Dedifferentiated amniotic fluid mesenchymal stem cell (primary cell): ENCODE measurements at regions not wholly inside any gene's neighbourhood (a gene's known extent, or its start where the extent isn't known, plus 50 kb on each side); places are given as distances from the start of the nearest gene placed in this dataset.
"Not testable (repeated sequence)": the region's sequence is repeated elsewhere in the genome, so short reads cannot be mapped to it uniquely, and the experiment has no call there.

Experiments
- DNase-seq: peaks from one replicate; pipeline ENCODE4 v3.0.0-alpha.2; 2016; ENCODE audit errors: extremely low spot score

- DNase-seq: no peak
Measured at GRCh38 chr4:59704616-59705015, 1495.5 kb upstream of the ADGRL3 start.

- DNase-seq: no peak
Measured at GRCh38 chr4:59712470-59712869, 1487.7 kb upstream of the ADGRL3 start.

GRCh38 chr4:59724286-59724685, 1475.8 kb upstream of the ADGRL3 start:
- DNase-seq: not testable (repeated sequence)

- DNase-seq: no peak
Measured at GRCh38 chr4:59727745-59728144, 1472.4 kb upstream of the ADGRL3 start.

GRCh38 chr4:59728496-59728895, 1471.6 kb upstream of the ADGRL3 start:
- no peak for DNase-seq

GRCh38 chr4:59729321-59729720, 1470.8 kb upstream of the ADGRL3 start:
- no peak for DNase-seq

GRCh38 chr4:59748433-59748832, 1451.7 kb upstream of the ADGRL3 start:
- no peak for DNase-seq

GRCh38 chr4:59759082-59759825, 1440.9 kb upstream of the ADGRL3 start:
- no peak for DNase-seq

GRCh38 chr4:59762344-59762743, 1437.8 kb upstream of the ADGRL3 start:
- DNase-seq: no peak

- no peak for DNase-seq
Measured at GRCh38 chr4:59770601-59771264, 1429.4 kb upstream of the ADGRL3 start.

GRCh38 chr4:59772641-59773139, 1427.4 kb upstream of the ADGRL3 start:
- no peak for DNase-seq

- not testable (repeated sequence) for DNase-seq
Measured at GRCh38 chr4:59780271-59780670, 1419.9 kb upstream of the ADGRL3 start.

GRCh38 chr4:59805176-59805575, 1395.0 kb upstream of the ADGRL3 start:
- no peak for DNase-seq

- DNase-seq: no peak
Measured at GRCh38 chr4:59814402-59815010, 1385.6 kb upstream of the ADGRL3 start.

- no peak for DNase-seq
Measured at GRCh38 chr4:59818656-59819055, 1381.5 kb upstream of the ADGRL3 start.

- no peak for DNase-seq
Measured at GRCh38 chr4:59823311-59823710, 1376.8 kb upstream of the ADGRL3 start.

GRCh38 chr4:59825104-59825503, 1375.0 kb upstream of the ADGRL3 start:
- DNase-seq: no peak

GRCh38 chr4:59831746-59832145, 1368.4 kb upstream of the ADGRL3 start:
- DNase-seq: no peak

GRCh38 chr4:59834943-59835342, 1365.2 kb upstream of the ADGRL3 start:
- no peak for DNase-seq

GRCh38 chr4:59837751-59838150, 1362.4 kb upstream of the ADGRL3 start:
- no peak for DNase-seq

GRCh38 chr4:59838236-59838635, 1361.9 kb upstream of the ADGRL3 start:
- no peak for DNase-seq

GRCh38 chr4:59841698-59842097, 1358.4 kb upstream of the ADGRL3 start:
- no peak for DNase-seq

GRCh38 chr4:59848457-59848856, 1351.7 kb upstream of the ADGRL3 start:
- no peak for DNase-seq
